Neuronal stem cell (in vitro differentiated cells): ENCODE measurements at regions not wholly inside any gene's neighbourhood (a gene's known extent, or its start where the extent isn't known, plus 50 kb on each side); places are given as distances from the start of the nearest gene placed in this dataset.

Source experiments
- DNase-seq: peaks from one replicate; pipeline ENCODE4 v3.0.0-alpha.2; 2013; ENCODE audit warnings: low spot score
- H2AFZ ChIP-seq: one replicate; pipeline ENCODE4 v1.6.1; 2013; ENCODE audit warnings: mild to moderate bottlenecking, low read length, inconsistent platforms
- H2AK5ac ChIP-seq: 2 replicates; pipeline ENCODE4 v1.6.1; 2013; ENCODE audit warnings: low read depth, mild to moderate bottlenecking, inconsistent platforms, low read length, moderate library complexity, mixed read lengths
- H2BK120ac ChIP-seq: 2 replicates; pipeline ENCODE4 v1.6.1; 2013; ENCODE audit warnings: low read depth, mild to moderate bottlenecking, inconsistent platforms, low read length, moderate library complexity, mixed read lengths
- H2BK12ac ChIP-seq: one replicate; pipeline ENCODE4 v1.6.1; 2013; ENCODE audit warnings: low read length, inconsistent platforms
- H2BK15ac ChIP-seq: 2 replicates; pipeline ENCODE4 v1.6.1; 2013; ENCODE audit warnings: mild to moderate bottlenecking, low read length, inconsistent platforms, mixed read lengths
- H2BK5ac ChIP-seq: one replicate; pipeline ENCODE4 v1.6.1; 2013; ENCODE audit warnings: inconsistent platforms, mild to moderate bottlenecking, low read length, moderate library complexity
- H3K14ac ChIP-seq: one replicate; pipeline ENCODE4 v1.6.1; 2013; ENCODE audit warnings: low read length, inconsistent platforms
- H3K18ac ChIP-seq: 2 replicates; pipeline ENCODE4 v1.6.1; 2013; ENCODE audit warnings: low read length, inconsistent platforms
- H3K23ac ChIP-seq: 2 replicates; pipeline ENCODE4 v1.6.1; 2013; ENCODE audit warnings: low read depth, mild to moderate bottlenecking, mixed read lengths, low read length, inconsistent platforms; ENCODE audit not compliant: poor library complexity
- H3K27ac ChIP-seq: replicated peaks from 3 replicates; pipeline ENCODE4 v1.5.1; 2013; ENCODE audit warnings: low read length, inconsistent platforms
- H3K27me3 ChIP-seq, 3 experiments: 2 replicates each; pipeline ENCODE4 v1.6.1; 2013; ENCODE audit warnings: low read length in 3 of 3, mild to moderate bottlenecking in 2 of 3, inconsistent platforms in 1 of 3, low read depth in 1 of 3, mixed read lengths in 1 of 3, moderate library complexity in 1 of 3; ENCODE audit not compliant: control insufficient read depth in 3 of 3, insufficient read depth in 3 of 3
- H3K36me3 ChIP-seq, 2 donors: replicated peaks in 1 of 2; 2 replicates each; pipeline ENCODE4 v1.6.1; 2013; ENCODE audit warnings: low read length in 2 of 2; ENCODE audit not compliant: control insufficient read depth in 2 of 2, insufficient read depth in 2 of 2
- H3K4ac ChIP-seq: 2 replicates; pipeline ENCODE4 v1.6.1; 2013; ENCODE audit warnings: inconsistent platforms, mild to moderate bottlenecking, low read length, moderate library complexity
- H3K4me1 ChIP-seq, 2 donors: 1 replicate in 1 of 2; 2 replicates in 1 of 2; pipeline ENCODE4 v1.6.1; 2013; ENCODE audit warnings: low read length in 2 of 2, low read depth in 1 of 2; ENCODE audit not compliant: control insufficient read depth in 2 of 2, insufficient read depth in 1 of 2
- H3K4me2 ChIP-seq: one replicate; pipeline ENCODE4 v1.6.1; 2013; ENCODE audit warnings: mild to moderate bottlenecking, low read length, inconsistent platforms; ENCODE audit not compliant: insufficient read depth, poor library complexity, severe bottlenecking
- H3K4me3 ChIP-seq, 2 donors: 2 replicates each; pipeline ENCODE4 v1.5.1; 2013; ENCODE audit warnings: low read length in 2 of 2, mild to moderate bottlenecking in 2 of 2, inconsistent platforms in 1 of 2, moderate library complexity in 1 of 2
- H3K79me1 ChIP-seq: one replicate; pipeline ENCODE4 v1.6.1; 2013; ENCODE audit warnings: low read depth, mild to moderate bottlenecking, inconsistent platforms, low read length, moderate library complexity
- H3K9ac ChIP-seq: one replicate; pipeline ENCODE4 v1.6.1; 2013; ENCODE audit warnings: mild to moderate bottlenecking, low read depth, low read length, inconsistent platforms; ENCODE audit not compliant: poor library complexity
- H3K9me3 ChIP-seq, 2 donors: replicated peaks in 1 of 2; 2 replicates each; pipeline versions ENCODE3 to v1.6.1; 2013; ENCODE audit warnings: low read length in 2 of 2, mild to moderate bottlenecking in 2 of 2, inconsistent platforms in 1 of 2, low read depth in 1 of 2, mixed read lengths in 1 of 2, moderate library complexity in 1 of 2; ENCODE audit not compliant: control insufficient read depth in 2 of 2, insufficient read depth in 1 of 2
- H4K8ac ChIP-seq: one replicate; pipeline ENCODE4 v1.6.1; 2013; ENCODE audit warnings: low read depth, mild to moderate bottlenecking, inconsistent platforms, low read length, moderate library complexity
- H4K91ac ChIP-seq: one replicate; pipeline ENCODE4 v1.6.1; 2013; ENCODE audit warnings: low read length, low read depth, mild to moderate bottlenecking, inconsistent platforms; ENCODE audit not compliant: poor library complexity
- WGBS, 2 donors: extraction: QIAGEN DNeasy Blood & Tissue Kit; methylation state at CpG; one replicate each; pipeline ENCODE4 v1.1.7; 2013; ENCODE audit warnings: missing lambda C conversion rate in 2 of 2, mixed read lengths in 1 of 2; ENCODE audit not compliant: insufficient read length in 2 of 2, insufficient replicate concordance in 1 of 2; ENCODE audit errors: extremely low coverage in 2 of 2; 5-methylcytosine and 5-hydroxymethylcytosine counted together

DNA sequence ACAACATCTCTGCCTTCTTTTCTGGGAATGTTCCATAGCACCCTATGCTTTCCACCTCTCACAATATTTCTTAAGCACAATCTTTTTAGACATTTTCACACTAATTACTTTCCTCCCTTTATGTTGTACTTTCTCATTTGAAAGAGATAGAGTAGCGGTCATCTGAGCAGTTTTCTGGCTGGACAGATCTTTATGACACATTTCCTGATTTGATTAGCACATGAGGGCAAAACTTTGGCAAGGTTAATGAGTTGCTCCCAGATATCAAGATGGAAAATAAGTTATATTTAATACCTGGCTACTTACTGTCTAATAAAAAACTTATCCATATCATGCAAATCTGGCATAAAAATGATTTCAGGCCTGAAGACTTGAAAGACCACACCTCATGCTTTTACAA is 723.9 kb downstream of the SOCS6 start:
- Histone ChIP-seq H3K4me1 (no peaks in the 10 kb centered on the region), H2BK15ac (no peak overlapping the region), H3K23ac (no peak overlapping the region), H3K27ac (no peak overlapping the region), H3K4me2 (no peak overlapping the region), H3K9me3 (no peaks in the 10 kb centered on the region), H2AK5ac (no peak overlapping the region), H4K8ac (no peak overlapping the region), H4K91ac (no peak overlapping the region), H3K18ac (no peak overlapping the region), H3K9ac (no peak overlapping the region), H2BK120ac (no peak overlapping the region), H3K36me3 (no peaks in the 10 kb centered on the region), H3K79me1 (no peaks in the 10 kb centered on the region), H2BK12ac (no peak overlapping the region), H3K4me3 (no peak overlapping the region), H3K14ac (no peak overlapping the region), H3K4ac (no peak overlapping the region), H2BK5ac (no peak overlapping the region), H2AFZ (no peak overlapping the region), H3K27me3 (no peaks in the 10 kb centered on the region)
- WGBS, 2 donors, result no CpG with 5 or more reads among the region's 1 CpG
- DNase-seq, result no peak

DNA sequence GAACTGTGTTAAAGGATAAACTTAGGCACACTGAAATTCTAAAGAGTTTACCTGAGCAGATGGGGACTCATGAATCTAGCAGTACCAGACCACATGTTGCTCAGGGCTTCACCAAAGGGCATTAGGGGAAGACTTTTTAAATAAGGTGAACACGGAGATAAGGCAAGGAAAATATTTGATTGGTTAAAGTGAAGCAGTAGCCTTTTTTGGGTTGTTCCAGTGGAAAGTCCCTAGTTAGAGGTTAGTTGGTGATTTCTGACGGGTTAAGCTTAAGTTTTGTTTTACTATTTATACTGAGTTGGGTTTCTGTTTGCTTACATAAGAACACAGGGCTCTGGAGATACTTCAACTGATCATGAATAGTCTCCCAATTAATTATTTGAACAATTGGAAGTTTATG is 722.5 kb downstream of the SOCS6 start:
- Histone ChIP-seq H3K4me3 (no peak overlapping the region), H4K8ac (no peak overlapping the region), H3K36me3 (no peaks in the 10 kb centered on the region), H3K27ac (no peak overlapping the region), H3K79me1 (no peaks in the 10 kb centered on the region), H2BK120ac (no peak overlapping the region), H3K27me3 (no peaks in the 10 kb centered on the region), H2BK12ac (no peak overlapping the region), H3K23ac (no peak overlapping the region), H2BK15ac (no peak overlapping the region), H3K14ac (no peak overlapping the region), H4K91ac (no peak overlapping the region), H3K4ac (no peak overlapping the region), H3K4me1 (no peaks in the 10 kb centered on the region), H3K4me2 (no peak overlapping the region), H3K9me3 (no peaks in the 10 kb centered on the region), H3K9ac (no peak overlapping the region), H2AFZ (no peak overlapping the region), H2BK5ac (no peak overlapping the region), H3K18ac (no peak overlapping the region), H2AK5ac (no peak overlapping the region)
- DNase-seq, result no peak
- WGBS, 2 donors, result no CpG with 5 or more reads among the region's 2 CpGs

GRCh38 chr18:71008257-71008656 is 719.4 kb downstream of the SOCS6 start:
- H2AK5ac ChIP-seq, result no peak overlapping the region
- no peak overlapping the region for H2BK12ac ChIP-seq
- no peak overlapping the region for H3K23ac ChIP-seq
- H3K9ac ChIP-seq, result no peak overlapping the region
- no CpG with 5 or more reads among the region's 3 CpGs for WGBS, 2 donors
- no peak overlapping the region for H3K4me2 ChIP-seq
- H3K18ac ChIP-seq, result no peak overlapping the region
- no peak overlapping the region for H3K4me3 ChIP-seq
- no peaks in the 10 kb centered on the region for H3K36me3 ChIP-seq
- H3K4ac ChIP-seq, result no peak overlapping the region
- no peak overlapping the region for H2BK120ac ChIP-seq
- H4K8ac ChIP-seq, result no peak overlapping the region
- H3K27me3 ChIP-seq, result no peaks in the 10 kb centered on the region
- DNase-seq, result no peak
- no peaks in the 10 kb centered on the region for H3K4me1 ChIP-seq
- no peak overlapping the region for H2AFZ ChIP-seq
- no peak overlapping the region for H2BK15ac ChIP-seq
- no peak overlapping the region for H2BK5ac ChIP-seq
- no peak overlapping the region for H3K14ac ChIP-seq
- no peaks in the 10 kb centered on the region for H3K79me1 ChIP-seq
- H4K91ac ChIP-seq, result no peak overlapping the region
- no peaks in the 10 kb centered on the region for H3K9me3 ChIP-seq
- no peak overlapping the region for H3K27ac ChIP-seq

DNA sequence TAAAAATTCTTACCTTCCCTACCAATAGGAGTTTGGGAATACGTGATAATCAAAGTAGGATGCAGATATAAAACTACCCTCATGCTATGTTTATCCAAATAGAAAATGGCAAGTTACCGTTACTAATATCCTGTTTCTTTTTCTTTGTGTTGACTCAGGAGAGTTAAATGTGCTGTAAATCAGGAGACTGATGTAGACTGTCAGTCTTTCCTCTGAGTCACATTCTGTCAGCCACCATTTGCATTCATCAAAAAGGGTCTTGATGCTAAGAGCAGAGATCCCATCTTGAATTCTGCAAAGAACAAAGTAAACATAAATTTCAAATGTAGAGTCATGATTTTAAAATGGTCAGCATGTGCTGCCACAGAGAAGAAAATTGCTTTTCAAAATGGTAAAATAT is 712.8 kb downstream of the SOCS6 start:
- Histone ChIP-seq H3K4me3 (no peak overlapping the region), H3K9ac (no peak overlapping the region), H3K79me1 (no peaks in the 10 kb centered on the region), H2AK5ac (no peak overlapping the region), H3K4ac (no peak overlapping the region), H4K91ac (no peak overlapping the region), H3K4me2 (no peak overlapping the region), H3K4me1 (no peaks in the 10 kb centered on the region), H3K9me3 (no peaks in the 10 kb centered on the region), H3K23ac (no peak overlapping the region), H3K27me3 (no peaks in the 10 kb centered on the region), H3K18ac (no peak overlapping the region), H2BK15ac (no peak overlapping the region), H2BK5ac (no peak overlapping the region), H2BK12ac (no peak overlapping the region), H3K14ac (no peak overlapping the region), H2AFZ (no peak overlapping the region), H2BK120ac (no peak overlapping the region), H3K27ac (no peak overlapping the region), H3K36me3 (no peaks in the 10 kb centered on the region), H4K8ac (no peak overlapping the region)
- DNase-seq, result no peak
- WGBS, 2 donors, result no CpG with 5 or more reads among the region's 2 CpGs
